Caco-2 (cell line): ENCODE measurements at regions not wholly inside any gene's neighbourhood (a gene's known extent, or its start where the extent isn't known, plus 50 kb on each side); places are given as distances from the start of the nearest gene placed in this dataset.

ENCODE experiments used
- BruUV-seq: library from RNA; stranded (reverse); fragments of 400-500 nt; replicated peaks from 2 replicates; lab custom pipeline; 2021; lab: Mats Ljungman, UMichigan
- CTCF ChIA-PET: fragments of 300-600 bp; sonication (Branson Sonifier 250); formaldehyde crosslinking; loops from one replicate; lab custom pipeline; 2022; ENCODE audit warnings: antibody characterized with exemption; lab: Charles Lee
- POLR2A ChIA-PET: fragments of 300-600 bp; sonication (Branson Sonifier 250); formaldehyde crosslinking; loops from one replicate; lab custom pipeline; 2022; ENCODE audit warnings: antibody characterized with exemption; lab: Charles Lee
- DNase-seq, 2 experiments: peaks; one replicate each; pipeline versions ENCODE4 v3.0.0 to v3.0.0-alpha.2; 2020 to 2022
- H3K27me3 ChIP-seq: replicated peaks from 2 replicates; pipeline ENCODE4 v1.6.0; 2011; ENCODE audit warnings: low read length; ENCODE audit not compliant: control insufficient read depth, insufficient read depth
- H3K36me3 ChIP-seq: 2 replicates; pipeline ENCODE4 v1.5.1; 2011; ENCODE audit warnings: low read length; ENCODE audit not compliant: control insufficient read depth, insufficient read depth
- H3K4me1 ChIP-seq: fragments of 250-450 bp; sonication (Bioruptor Pico); 2 replicates; pipeline ENCODE4 v1.5.1; 2020; ENCODE audit warnings: mild to moderate bottlenecking
- H3K4me3 ChIP-seq: 2 replicates; pipeline ENCODE4 v1.5.1; 2011; ENCODE audit warnings: low read depth, mild to moderate bottlenecking, control low read depth, low read length
- H3K9me3 ChIP-seq: fragments of 250-450 bp; sonication (Bioruptor Pico); 2 replicates; pipeline ENCODE4 v1.5.1; 2020; ENCODE audit warnings: mild to moderate bottlenecking, moderate library complexity
- H3K27ac Mint-ChIP-seq: one replicate; pipeline ENCODE4 v1.8.0; 2022; ENCODE audit warnings: mixed read lengths; ENCODE audit not compliant: unreplicated experiment
- H3K27me3 Mint-ChIP-seq: one replicate; pipeline ENCODE4 v1.8.0; 2022; ENCODE audit warnings: mixed read lengths; ENCODE audit not compliant: insufficient read depth, unreplicated experiment
- H3K36me3 Mint-ChIP-seq: one replicate; pipeline ENCODE4 v1.8.0; 2022; ENCODE audit warnings: mild to moderate bottlenecking, mixed read lengths; ENCODE audit not compliant: insufficient read depth, unreplicated experiment
- H3K4me1 Mint-ChIP-seq: one replicate; pipeline ENCODE4 v1.8.0; 2022; ENCODE audit warnings: low read depth, mixed read lengths; ENCODE audit not compliant: unreplicated experiment
- H3K4me3 Mint-ChIP-seq: one replicate; pipeline ENCODE4 v1.8.0; 2022; ENCODE audit warnings: mild to moderate bottlenecking, moderate library complexity, mixed read lengths; ENCODE audit not compliant: unreplicated experiment
- H3K9me3 Mint-ChIP-seq: one replicate; pipeline ENCODE4 v1.8.0; 2022; ENCODE audit warnings: mixed read lengths; ENCODE audit not compliant: unreplicated experiment
- intact Hi-C: fragments of 100-400 bp; cut with micrococcal nuclease; formaldehyde crosslinking; loops from one replicate; pipeline ENCODE4 v1.10.0; 2022; ENCODE audit not compliant: unreplicated experiment
- TF ChIP-seq, protein P1 (sequence below), 2 experiments: fragments of 200-600 bp in 1 of 2; IDR thresholded peaks; 1 replicate in 1 of 2; 2 replicates in 1 of 2; pipeline versions ENCODE4 v1.5.1 to v1.8.0; 2011 to 2022; ENCODE audit warnings: antibody characterized with exemption in 1 of 2, control low read depth in 1 of 2, inconsistent platforms in 1 of 2, low read depth in 1 of 2, low read length in 1 of 2, mild to moderate bottlenecking in 1 of 2, moderate library complexity in 1 of 2; ENCODE audit not compliant: insufficient read depth in 1 of 2, severe bottlenecking in 1 of 2, unreplicated experiment in 1 of 2

DNA sequence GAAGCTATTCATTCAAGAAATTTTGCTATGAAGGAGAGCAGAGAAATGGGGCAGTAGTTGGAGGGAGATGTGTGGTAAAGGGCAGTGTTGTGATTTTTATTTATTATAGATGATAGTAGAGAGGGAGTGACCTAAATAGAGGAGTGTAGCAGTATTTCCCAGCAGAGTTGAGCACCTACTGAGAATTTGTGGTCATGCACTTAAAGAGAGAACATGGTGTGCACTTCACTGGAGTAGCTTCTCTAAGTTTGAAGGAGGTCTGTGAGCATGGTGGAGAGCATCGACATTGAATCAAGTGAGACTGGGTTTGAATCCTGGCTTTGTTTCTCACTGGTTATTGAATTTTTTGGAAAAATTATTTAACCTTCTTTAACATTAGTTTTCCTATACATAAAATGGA lies 129.2 kb downstream of the AQP4 start:
- Histone ChIP-seq H3K4me3 (no peak overlapping the region), H3K36me3 (no peaks in the 10 kb centered on the region), H3K4me1 (no peaks in the 10 kb centered on the region), H3K27me3 (no peaks in the 10 kb centered on the region), H3K9me3 (no peaks in the 10 kb centered on the region)
- DNase-seq: no peak
- Mint-ChIP-seq H3K27me3 (peaks cover 3% of the 10 kb centered on the region), H3K4me1 (no peaks in the 10 kb centered on the region), H3K27ac (no peak overlapping the region), H3K36me3 (no peaks in the 10 kb centered on the region), H3K4me3 (no peak overlapping the region), H3K9me3 (peaks cover 10% of the 10 kb centered on the region)
- CTCF ChIA-PET: no interaction called here
- TF ChIP-seq, protein P1, sequence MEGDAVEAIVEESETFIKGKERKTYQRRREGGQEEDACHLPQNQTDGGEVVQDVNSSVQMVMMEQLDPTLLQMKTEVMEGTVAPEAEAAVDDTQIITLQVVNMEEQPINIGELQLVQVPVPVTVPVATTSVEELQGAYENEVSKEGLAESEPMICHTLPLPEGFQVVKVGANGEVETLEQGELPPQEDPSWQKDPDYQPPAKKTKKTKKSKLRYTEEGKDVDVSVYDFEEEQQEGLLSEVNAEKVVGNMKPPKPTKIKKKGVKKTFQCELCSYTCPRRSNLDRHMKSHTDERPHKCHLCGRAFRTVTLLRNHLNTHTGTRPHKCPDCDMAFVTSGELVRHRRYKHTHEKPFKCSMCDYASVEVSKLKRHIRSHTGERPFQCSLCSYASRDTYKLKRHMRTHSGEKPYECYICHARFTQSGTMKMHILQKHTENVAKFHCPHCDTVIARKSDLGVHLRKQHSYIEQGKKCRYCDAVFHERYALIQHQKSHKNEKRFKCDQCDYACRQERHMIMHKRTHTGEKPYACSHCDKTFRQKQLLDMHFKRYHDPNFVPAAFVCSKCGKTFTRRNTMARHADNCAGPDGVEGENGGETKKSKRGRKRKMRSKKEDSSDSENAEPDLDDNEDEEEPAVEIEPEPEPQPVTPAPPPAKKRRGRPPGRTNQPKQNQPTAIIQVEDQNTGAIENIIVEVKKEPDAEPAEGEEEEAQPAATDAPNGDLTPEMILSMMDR (IDR thresholded peaks at IDR 0.05; ENCODE audit: insufficient read depth in 1 of 2, low read depth in 1 of 2, low read length in 1 of 2, severe bottlenecking in 1 of 2, unreplicated experiment in 1 of 2): no peak
- POLR2A ChIA-PET: no interaction called here
- intact Hi-C loops: no loop called here
- BruUV-seq: no TSS peak

GRCh38 chr18:26734760-26735159 lies 130.7 kb downstream of the AQP4 start:
- no TSS peak for BruUV-seq
- H3K36me3 ChIP-seq: no peaks in the 10 kb centered on the region
- H3K27me3 ChIP-seq: no peaks in the 10 kb centered on the region
- no peaks in the 10 kb centered on the region for H3K4me1 Mint-ChIP-seq
- intact Hi-C loops: no loop called here
- no peak overlapping the region for H3K4me3 ChIP-seq
- H3K4me3 Mint-ChIP-seq: no peak overlapping the region
- no peak for DNase-seq
- H3K9me3 ChIP-seq: no peaks in the 10 kb centered on the region
- no peaks in the 10 kb centered on the region for H3K4me1 ChIP-seq
- no peaks in the 10 kb centered on the region for H3K36me3 Mint-ChIP-seq
- POLR2A ChIA-PET: no interaction called here
- TF ChIP-seq, protein P1 (IDR thresholded peaks at IDR 0.05; ENCODE audit: insufficient read depth in 1 of 2, low read depth in 1 of 2, low read length in 1 of 2, severe bottlenecking in 1 of 2, unreplicated experiment in 1 of 2): no peak
- H3K9me3 Mint-ChIP-seq: peaks cover 10% of the 10 kb centered on the region
- H3K27ac Mint-ChIP-seq: no peak overlapping the region
- peaks cover 3% of the 10 kb centered on the region for H3K27me3 Mint-ChIP-seq
- CTCF ChIA-PET: no interaction called here

GRCh38 chr18:26729449-26729848 lies 136.1 kb downstream of the AQP4 start:
- H3K4me1 Mint-ChIP-seq: no peaks in the 10 kb centered on the region
- ChIA-PET CTCF (no interaction called here), POLR2A (no interaction called here)
- no peak overlapping the region for H3K4me3 Mint-ChIP-seq
- intact Hi-C loops: no loop called here
- TF ChIP-seq, protein P1 (IDR thresholded peaks at IDR 0.05; ENCODE audit: insufficient read depth in 1 of 2, low read depth in 1 of 2, low read length in 1 of 2, severe bottlenecking in 1 of 2, unreplicated experiment in 1 of 2): no peak
- no TSS peak for BruUV-seq
- H3K27me3 ChIP-seq: no peaks in the 10 kb centered on the region
- H3K4me3 ChIP-seq: no peak overlapping the region
- H3K4me1 ChIP-seq: no peaks in the 10 kb centered on the region
- H3K27me3 Mint-ChIP-seq: peaks cover 9% of the 10 kb centered on the region
- no peaks in the 10 kb centered on the region for H3K36me3 ChIP-seq
- no peaks in the 10 kb centered on the region for H3K36me3 Mint-ChIP-seq
- no peaks in the 10 kb centered on the region for H3K9me3 ChIP-seq
- no peak overlapping the region for H3K27ac Mint-ChIP-seq
- no peak for DNase-seq
- no peaks in the 10 kb centered on the region for H3K9me3 Mint-ChIP-seq
